ENCODE measurements at regions not wholly inside any gene's neighbourhood (a gene's known extent, or its start where the extent isn't known, plus 50 kb on each side); places are given as distances from the start of the nearest gene placed in this dataset.
"Not testable (repeated sequence)": the region's sequence is repeated elsewhere in the genome, so short reads cannot be mapped to it uniquely, and the experiment has no call there.

DNA sequence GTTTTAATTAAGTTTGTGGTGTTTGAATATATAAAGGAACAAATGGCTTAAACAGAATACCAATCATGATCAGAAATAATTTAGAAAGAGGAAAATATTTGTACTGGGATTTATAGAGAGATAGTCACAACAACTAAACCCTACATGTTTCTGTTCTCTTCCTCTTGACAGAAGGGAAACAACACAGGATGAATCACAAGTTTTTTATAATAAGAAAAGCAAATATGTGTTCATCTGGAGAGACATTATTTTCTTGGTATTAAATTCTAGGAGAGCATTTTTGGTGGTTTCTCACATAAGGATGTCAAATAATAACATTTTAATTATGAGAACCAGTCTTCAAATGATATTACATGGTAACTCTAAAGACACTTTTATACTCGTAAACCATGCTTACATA, 232.9 kb upstream of the PKP2 start:
- no peak overlapping the region for H3K27ac Mint-ChIP-seq (ENCODE audit: unreplicated experiment)
- no peaks in the 10 kb centered on the region for H3K27me3 Mint-ChIP-seq (ENCODE audit: unreplicated experiment)
- TF ChIP-seq, protein P1, sequence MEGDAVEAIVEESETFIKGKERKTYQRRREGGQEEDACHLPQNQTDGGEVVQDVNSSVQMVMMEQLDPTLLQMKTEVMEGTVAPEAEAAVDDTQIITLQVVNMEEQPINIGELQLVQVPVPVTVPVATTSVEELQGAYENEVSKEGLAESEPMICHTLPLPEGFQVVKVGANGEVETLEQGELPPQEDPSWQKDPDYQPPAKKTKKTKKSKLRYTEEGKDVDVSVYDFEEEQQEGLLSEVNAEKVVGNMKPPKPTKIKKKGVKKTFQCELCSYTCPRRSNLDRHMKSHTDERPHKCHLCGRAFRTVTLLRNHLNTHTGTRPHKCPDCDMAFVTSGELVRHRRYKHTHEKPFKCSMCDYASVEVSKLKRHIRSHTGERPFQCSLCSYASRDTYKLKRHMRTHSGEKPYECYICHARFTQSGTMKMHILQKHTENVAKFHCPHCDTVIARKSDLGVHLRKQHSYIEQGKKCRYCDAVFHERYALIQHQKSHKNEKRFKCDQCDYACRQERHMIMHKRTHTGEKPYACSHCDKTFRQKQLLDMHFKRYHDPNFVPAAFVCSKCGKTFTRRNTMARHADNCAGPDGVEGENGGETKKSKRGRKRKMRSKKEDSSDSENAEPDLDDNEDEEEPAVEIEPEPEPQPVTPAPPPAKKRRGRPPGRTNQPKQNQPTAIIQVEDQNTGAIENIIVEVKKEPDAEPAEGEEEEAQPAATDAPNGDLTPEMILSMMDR (IDR thresholded peaks at IDR 0.05; ENCODE audit: unreplicated experiment), result no peak
- no peaks in the 10 kb centered on the region for H3K36me3 Mint-ChIP-seq (ENCODE audit: low read depth, unreplicated experiment)
- no peak overlapping the region for H3K4me3 Mint-ChIP-seq (ENCODE audit: unreplicated experiment)
- no peak for DNase-seq (ENCODE audit: low spot score)
- H3K9me3 Mint-ChIP-seq (ENCODE audit: unreplicated experiment), result no peaks in the 10 kb centered on the region
- peaks cover 24% of the 10 kb centered on the region for H3K4me1 Mint-ChIP-seq (ENCODE audit: unreplicated experiment)

- Mint-ChIP-seq H3K36me3 (ENCODE audit: low read depth, unreplicated experiment) (no peaks in the 10 kb centered on the region), H3K4me3 (ENCODE audit: unreplicated experiment) (no peak overlapping the region), H3K27me3 (ENCODE audit: unreplicated experiment) (no peaks in the 10 kb centered on the region), H3K27ac (ENCODE audit: unreplicated experiment) (peak overlapping the region; percentile 14), H3K9me3 (ENCODE audit: unreplicated experiment) (no peaks in the 10 kb centered on the region), H3K4me1 (ENCODE audit: unreplicated experiment) (peaks cover 24% of the 10 kb centered on the region)
- DNase-seq (ENCODE audit: low spot score), result no peak
- TF ChIP-seq, protein P1 (IDR thresholded peaks at IDR 0.05; ENCODE audit: unreplicated experiment), result no peak
These were observed 229.2 kb upstream of the PKP2 start for GRCh38 chr12:33125755-33126154.

GRCh38 chr12:33116284-33116683, 219.7 kb upstream of the PKP2 start:
- H3K27me3 Mint-ChIP-seq (ENCODE audit: unreplicated experiment), result no peaks in the 10 kb centered on the region
- H3K4me1 Mint-ChIP-seq (ENCODE audit: unreplicated experiment), result peaks cover 13% of the 10 kb centered on the region
- DNase-seq (ENCODE audit: low spot score), result no peak
- no peaks in the 10 kb centered on the region for H3K36me3 Mint-ChIP-seq (ENCODE audit: low read depth, unreplicated experiment)
- H3K4me3 Mint-ChIP-seq (ENCODE audit: unreplicated experiment), result no peak overlapping the region
- TF ChIP-seq, protein P1 (IDR thresholded peaks at IDR 0.05; ENCODE audit: unreplicated experiment), result no peak
- H3K9me3 Mint-ChIP-seq (ENCODE audit: unreplicated experiment), result no peaks in the 10 kb centered on the region
- H3K27ac Mint-ChIP-seq (ENCODE audit: unreplicated experiment), result peak overlapping the region; percentile 27

DNA sequence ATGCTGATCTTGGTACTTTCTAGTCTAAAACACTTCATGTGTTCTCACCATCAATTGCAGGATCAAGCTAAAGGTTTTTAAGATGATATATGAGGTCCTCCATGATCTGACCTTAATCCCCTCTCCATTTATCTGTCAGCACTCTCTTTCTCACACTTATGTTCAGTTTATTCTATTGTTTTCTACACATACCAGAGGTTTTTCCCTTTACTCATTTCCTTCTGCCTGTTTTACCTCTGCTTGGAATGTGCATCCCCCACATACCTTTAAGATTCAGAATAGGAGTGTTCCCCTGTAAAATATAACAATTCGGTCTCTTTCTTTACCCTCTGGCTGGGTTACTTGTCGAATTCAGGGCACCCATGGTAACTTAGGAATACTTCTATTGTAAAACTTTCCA, 219.1 kb upstream of the PKP2 start:
- TF ChIP-seq, protein P1 (IDR thresholded peaks at IDR 0.05; ENCODE audit: unreplicated experiment), result no peak
- Mint-ChIP-seq H3K4me3 (ENCODE audit: unreplicated experiment) (no peak overlapping the region), H3K27me3 (ENCODE audit: unreplicated experiment) (no peaks in the 10 kb centered on the region), H3K9me3 (ENCODE audit: unreplicated experiment) (no peaks in the 10 kb centered on the region), H3K36me3 (ENCODE audit: low read depth, unreplicated experiment) (no peaks in the 10 kb centered on the region), H3K4me1 (ENCODE audit: unreplicated experiment) (peaks cover 13% of the 10 kb centered on the region), H3K27ac (ENCODE audit: unreplicated experiment) (peak overlapping the region; percentile 39)
- DNase-seq (ENCODE audit: low spot score), result no peak

DNA sequence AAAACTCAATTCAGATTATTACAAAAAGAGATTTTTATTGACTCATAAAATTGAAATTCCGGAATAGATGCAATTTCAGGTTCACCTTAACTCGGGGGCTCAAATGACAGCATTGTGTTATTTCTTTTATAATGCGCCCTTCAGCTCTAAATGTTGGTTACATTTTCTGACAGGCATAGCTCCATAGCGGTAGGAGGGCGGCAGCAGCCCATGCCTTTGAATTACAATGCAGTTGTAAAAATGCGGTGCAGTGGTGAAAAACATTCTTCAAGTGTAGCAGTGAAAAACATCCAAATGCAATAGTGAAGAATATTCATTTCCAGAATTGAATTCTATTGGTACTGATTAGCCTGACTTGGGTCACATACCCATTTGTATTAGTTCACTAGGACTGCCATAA, 215.3 kb upstream of the PKP2 start:
- H3K36me3 Mint-ChIP-seq (ENCODE audit: low read depth, unreplicated experiment), result peaks cover 4% of the 10 kb centered on the region
- TF ChIP-seq, protein P1 (IDR thresholded peaks at IDR 0.05; ENCODE audit: unreplicated experiment), result no peak
- H3K4me3 Mint-ChIP-seq (ENCODE audit: unreplicated experiment), result no peak overlapping the region
- H3K27ac Mint-ChIP-seq (ENCODE audit: unreplicated experiment), result no peak overlapping the region
- no peak for DNase-seq (ENCODE audit: low spot score)
- H3K27me3 Mint-ChIP-seq (ENCODE audit: unreplicated experiment), result no peaks in the 10 kb centered on the region
- H3K4me1 Mint-ChIP-seq (ENCODE audit: unreplicated experiment), result peaks cover 13% of the 10 kb centered on the region
- H3K9me3 Mint-ChIP-seq (ENCODE audit: unreplicated experiment), result no peaks in the 10 kb centered on the region

GRCh38 chr12:33107827-33108226, 211.2 kb upstream of the PKP2 start:
- H3K36me3 Mint-ChIP-seq (ENCODE audit: low read depth, unreplicated experiment); DNase-seq (ENCODE audit: low spot score); H3K9me3 Mint-ChIP-seq (ENCODE audit: unreplicated experiment); H3K4me3 Mint-ChIP-seq (ENCODE audit: unreplicated experiment); H3K27ac Mint-ChIP-seq (ENCODE audit: unreplicated experiment); H3K4me1 Mint-ChIP-seq (ENCODE audit: unreplicated experiment); H3K27me3 Mint-ChIP-seq (ENCODE audit: unreplicated experiment): not testable (repeated sequence)
